MCF 10A (cell line): ENCODE measurements at regions not wholly inside any gene's neighbourhood (a gene's known extent, or its start where the extent isn't known, plus 50 kb on each side); places are given as distances from the start of the nearest gene placed in this dataset.

Source experiments
- BruUV-seq: library from RNA; stranded (reverse); fragments of 400-500 nt; replicated peaks from 2 replicates; lab custom pipeline; 2021; lab: Mats Ljungman, UMichigan
- CTCF ChIA-PET: fragments of 300-600 bp; sonication (Branson Sonifier 250); formaldehyde crosslinking; extraction: SDS; loops from one replicate; lab custom pipeline; 2021; ENCODE audit warnings: antibody characterized with exemption, inconsistent platforms; lab: Yijun Ruan, JAX
- POLR2A ChIA-PET: fragments of 300-600, 350-650 bp; sonication (Branson Sonifier 250); formaldehyde crosslinking; extraction: SDS; loops from one replicate; lab custom pipeline; 2020; ENCODE audit warnings: antibody characterized with exemption, inconsistent platforms; lab: Yijun Ruan, JAX
- DNase-seq: peaks from one replicate; pipeline ENCODE4 v3.0.0-alpha.2; 2018; ENCODE audit not compliant: unreplicated experiment
- H3K27ac Mint-ChIP-seq: one replicate; pipeline ENCODE4 v1.8.0; 2022; ENCODE audit warnings: mild to moderate bottlenecking, low read depth, mixed read lengths; ENCODE audit not compliant: unreplicated experiment
- H3K27me3 Mint-ChIP-seq: one replicate; pipeline ENCODE4 v1.8.0; 2022; ENCODE audit warnings: mixed read lengths; ENCODE audit not compliant: insufficient read depth, unreplicated experiment
- H3K36me3 Mint-ChIP-seq: one replicate; pipeline ENCODE4 v1.8.0; 2022; ENCODE audit warnings: mild to moderate bottlenecking, moderate library complexity, mixed read lengths; ENCODE audit not compliant: insufficient read depth, unreplicated experiment
- H3K4me1 Mint-ChIP-seq: one replicate; pipeline ENCODE4 v1.8.0; 2022; ENCODE audit warnings: mixed read lengths; ENCODE audit not compliant: insufficient read depth, unreplicated experiment
- H3K4me3 Mint-ChIP-seq: one replicate; pipeline ENCODE4 v1.8.0; 2022; ENCODE audit warnings: mild to moderate bottlenecking, moderate library complexity, mixed read lengths; ENCODE audit not compliant: unreplicated experiment
- H3K9me3 Mint-ChIP-seq: one replicate; pipeline ENCODE4 v1.8.0; 2022; ENCODE audit warnings: mixed read lengths; ENCODE audit not compliant: unreplicated experiment
- intact Hi-C: fragments of 100-400 bp; cut with micrococcal nuclease; formaldehyde crosslinking; loops from 2 replicates; pipeline ENCODE4 v1.14.1; 2022
- TF ChIP-seq, protein P1 (sequence below): fragments of 200-600 bp; IDR thresholded peaks from one replicate; pipeline ENCODE4 v1.8.0; 2022; ENCODE audit warnings: antibody characterized with exemption, mild to moderate bottlenecking; ENCODE audit not compliant: unreplicated experiment

DNA sequence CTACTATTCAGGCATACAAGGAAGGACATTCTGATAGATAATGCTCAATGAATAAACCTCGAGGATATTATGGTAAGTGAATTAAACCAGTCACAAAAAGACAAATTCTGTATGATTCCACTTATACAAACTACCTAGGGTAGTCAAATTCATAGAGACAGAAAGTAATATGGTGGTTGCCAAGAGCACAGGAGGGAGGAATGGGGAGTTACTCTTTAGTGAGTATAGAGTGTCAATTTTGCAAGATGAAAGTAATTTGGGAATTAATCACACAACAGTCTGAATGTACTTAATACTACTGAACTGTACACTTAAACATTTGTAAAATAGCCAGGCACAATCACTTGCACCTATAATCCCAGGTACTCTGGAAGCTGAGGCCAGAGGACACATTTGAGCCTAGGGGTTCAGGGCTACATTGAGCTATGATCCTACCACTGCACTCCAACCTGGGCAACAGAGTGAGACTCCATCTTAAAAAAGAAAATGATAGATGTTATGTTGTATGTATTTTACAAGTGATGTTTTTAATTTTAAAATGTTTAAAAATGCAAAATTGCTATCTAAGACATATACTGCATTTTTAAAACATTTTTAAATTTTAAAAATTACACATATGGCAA is 91.0 kb downstream of the NPAP1 start:
- Mint-ChIP-seq H3K4me3 (no peak overlapping the region), H3K27ac (no peak overlapping the region), H3K9me3 (peaks cover 10% of the 10 kb centered on the region), H3K27me3 (no peaks in the 10 kb centered on the region), H3K4me1 (no peaks in the 10 kb centered on the region), H3K36me3 (no peaks in the 10 kb centered on the region)
- intact Hi-C loops = no loop called here
- BruUV-seq = no TSS peak
- DNase-seq = no peak
- POLR2A ChIA-PET = no interaction called here
- CTCF ChIA-PET = no interaction called here
- TF ChIP-seq, protein P1, sequence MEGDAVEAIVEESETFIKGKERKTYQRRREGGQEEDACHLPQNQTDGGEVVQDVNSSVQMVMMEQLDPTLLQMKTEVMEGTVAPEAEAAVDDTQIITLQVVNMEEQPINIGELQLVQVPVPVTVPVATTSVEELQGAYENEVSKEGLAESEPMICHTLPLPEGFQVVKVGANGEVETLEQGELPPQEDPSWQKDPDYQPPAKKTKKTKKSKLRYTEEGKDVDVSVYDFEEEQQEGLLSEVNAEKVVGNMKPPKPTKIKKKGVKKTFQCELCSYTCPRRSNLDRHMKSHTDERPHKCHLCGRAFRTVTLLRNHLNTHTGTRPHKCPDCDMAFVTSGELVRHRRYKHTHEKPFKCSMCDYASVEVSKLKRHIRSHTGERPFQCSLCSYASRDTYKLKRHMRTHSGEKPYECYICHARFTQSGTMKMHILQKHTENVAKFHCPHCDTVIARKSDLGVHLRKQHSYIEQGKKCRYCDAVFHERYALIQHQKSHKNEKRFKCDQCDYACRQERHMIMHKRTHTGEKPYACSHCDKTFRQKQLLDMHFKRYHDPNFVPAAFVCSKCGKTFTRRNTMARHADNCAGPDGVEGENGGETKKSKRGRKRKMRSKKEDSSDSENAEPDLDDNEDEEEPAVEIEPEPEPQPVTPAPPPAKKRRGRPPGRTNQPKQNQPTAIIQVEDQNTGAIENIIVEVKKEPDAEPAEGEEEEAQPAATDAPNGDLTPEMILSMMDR = no peak

DNA sequence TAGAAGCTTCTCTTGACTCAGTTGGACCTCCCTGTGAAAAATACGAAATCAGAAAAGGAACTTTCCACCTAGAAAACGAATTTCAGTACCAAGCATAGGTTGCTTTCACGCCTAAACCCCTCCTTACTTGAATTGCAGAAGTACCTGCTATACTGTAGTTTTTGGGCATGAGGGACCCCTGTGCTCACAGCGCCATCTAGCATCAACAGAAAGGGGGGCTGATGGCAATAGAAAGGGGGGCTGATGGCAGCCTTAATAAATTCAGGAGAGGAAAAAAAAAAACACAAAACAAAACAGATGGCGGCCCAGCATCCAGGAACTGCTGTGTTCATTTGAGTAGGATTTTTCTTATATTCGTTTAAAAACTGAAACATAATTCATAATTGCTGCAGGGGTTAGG is 96.7 kb downstream of the NPAP1 start:
- no peaks in the 10 kb centered on the region for H3K27me3 Mint-ChIP-seq
- H3K4me3 Mint-ChIP-seq = no peak overlapping the region
- no peak overlapping the region for H3K27ac Mint-ChIP-seq
- CTCF ChIA-PET = no interaction called here
- intact Hi-C loops = no loop called here
- TF ChIP-seq, protein P1 = no peak
- POLR2A ChIA-PET = no interaction called here
- peaks cover 28% of the 10 kb centered on the region for H3K9me3 Mint-ChIP-seq
- no peaks in the 10 kb centered on the region for H3K4me1 Mint-ChIP-seq
- BruUV-seq = no TSS peak
- H3K36me3 Mint-ChIP-seq = no peaks in the 10 kb centered on the region
- DNase-seq = no peak

DNA sequence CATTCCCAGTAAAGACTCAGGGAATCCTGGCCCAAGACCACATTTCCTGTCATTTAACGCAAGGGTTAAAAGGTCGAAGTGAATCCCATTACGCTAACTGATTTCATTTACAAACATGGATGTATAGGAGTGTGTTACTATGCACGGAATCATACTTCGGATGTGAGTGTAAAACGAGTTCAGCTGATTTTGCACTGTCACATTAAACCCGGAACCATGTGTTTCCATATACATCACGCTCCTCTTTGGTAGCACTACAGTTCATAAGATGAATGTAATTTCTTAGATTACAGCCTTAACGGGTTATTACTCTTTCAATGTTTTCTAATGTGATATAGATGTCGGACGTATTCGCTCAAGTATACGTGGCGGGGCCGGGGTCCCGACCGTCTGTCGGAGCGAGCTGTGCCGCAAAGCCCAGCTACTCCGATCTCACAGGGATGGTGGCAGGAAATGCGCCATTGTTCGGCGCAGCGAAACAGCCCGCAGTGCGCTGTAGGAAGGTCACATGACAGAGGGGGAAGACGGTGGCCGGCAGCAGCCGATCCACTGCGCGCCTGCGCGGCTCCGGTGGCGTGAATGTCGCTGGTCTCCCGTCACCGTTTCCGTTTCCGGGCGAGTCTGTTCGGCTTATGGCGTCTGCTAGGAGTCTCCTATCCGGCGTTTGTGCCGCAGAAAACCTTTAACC is 97.3 kb downstream of the NPAP1 start:
- Mint-ChIP-seq H3K27ac (no peak overlapping the region), H3K4me3 (no peak overlapping the region), H3K27me3 (no peaks in the 10 kb centered on the region), H3K4me1 (no peaks in the 10 kb centered on the region), H3K36me3 (no peaks in the 10 kb centered on the region), H3K9me3 (peaks cover 28% of the 10 kb centered on the region)
- ChIA-PET CTCF (interaction anchor here (0.5 kb wide), 1 partner anchor 904 kb away, joined by 3 read pairs; no protein-coding TSS in a partner anchor), POLR2A (no interaction called here)
- no peak for DNase-seq
- intact Hi-C loops = no loop called here
- TF ChIP-seq, protein P1 = no peak
- no TSS peak for BruUV-seq

DNA sequence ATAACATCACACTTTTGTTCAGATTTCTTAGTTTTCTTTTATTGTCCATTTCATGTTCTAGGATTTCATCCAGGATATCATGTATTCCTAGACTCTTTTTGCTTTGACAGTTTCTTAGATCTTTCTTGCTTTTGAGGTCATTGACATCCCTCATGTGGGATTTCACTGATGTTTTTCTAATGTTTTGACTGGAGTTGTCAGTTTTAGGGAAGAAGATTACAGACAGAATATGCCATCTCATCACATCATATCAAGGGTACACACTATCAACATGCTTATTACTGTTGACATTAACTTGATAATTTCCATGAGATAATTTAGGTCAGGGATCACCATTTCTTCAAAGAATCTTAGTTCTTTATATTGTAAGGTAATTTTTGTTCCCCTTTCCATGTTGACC is 101.7 kb downstream of the NPAP1 start:
- POLR2A ChIA-PET = no interaction called here
- no TSS peak for BruUV-seq
- TF ChIP-seq, protein P1 = no peak
- Mint-ChIP-seq H3K27ac (no peak overlapping the region), H3K4me3 (no peak overlapping the region), H3K9me3 (peaks cover 27% of the 10 kb centered on the region), H3K36me3 (no peaks in the 10 kb centered on the region), H3K27me3 (no peaks in the 10 kb centered on the region), H3K4me1 (no peaks in the 10 kb centered on the region)
- CTCF ChIA-PET = no interaction called here
- intact Hi-C loops = no loop called here
- DNase-seq = no peak
